ENCODE measurements at regions not wholly inside any gene's neighbourhood (a gene's known extent, or its start where the extent isn't known, plus 50 kb on each side); places are given as distances from the start of the nearest gene placed in this dataset.

- no peak for DNase-seq (ENCODE audit: low read depth in 2 of 2)
These were observed 191.0 kb downstream of the C1D start for GRCh38 chr2:67871686-67872412.

- DNase-seq (ENCODE audit: low read depth in 2 of 2), result no peak
These were observed 190.3 kb downstream of the C1D start for GRCh38 chr2:67872481-67872880.

DNA sequence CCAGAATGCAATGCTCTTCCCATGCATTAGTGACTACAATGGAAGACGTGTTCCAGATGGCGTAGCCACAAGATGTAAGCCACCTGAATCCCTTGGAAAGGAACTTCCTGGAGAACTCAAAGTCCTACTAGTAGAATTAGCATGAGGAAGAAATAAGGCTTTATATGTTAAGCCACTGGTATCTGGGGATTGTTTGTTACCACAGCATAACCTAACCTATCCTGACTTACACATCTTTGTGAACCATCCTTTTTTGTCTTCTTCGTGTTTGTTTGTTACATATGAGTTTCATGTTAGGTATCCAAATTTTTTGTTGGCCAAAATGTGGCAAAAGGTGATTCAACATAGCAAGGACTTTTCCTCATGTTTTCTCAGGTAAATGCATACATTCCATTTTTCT is 188.9 kb downstream of the C1D start:
- DNase-seq (ENCODE audit: low read depth in 2 of 2), result no peak

- DNase-seq (ENCODE audit: low read depth in 2 of 2), result no peak
These were observed 186.6 kb downstream of the C1D start for GRCh38 chr2:67876176-67876575.

GRCh38 chr2:67877301-67877700 is 185.5 kb downstream of the C1D start:
- no peak for DNase-seq (ENCODE audit: low read depth in 2 of 2)

GRCh38 chr2:67878743-67879142 is 184.1 kb downstream of the C1D start:
- no peak for DNase-seq (ENCODE audit: low read depth in 2 of 2)

DNA sequence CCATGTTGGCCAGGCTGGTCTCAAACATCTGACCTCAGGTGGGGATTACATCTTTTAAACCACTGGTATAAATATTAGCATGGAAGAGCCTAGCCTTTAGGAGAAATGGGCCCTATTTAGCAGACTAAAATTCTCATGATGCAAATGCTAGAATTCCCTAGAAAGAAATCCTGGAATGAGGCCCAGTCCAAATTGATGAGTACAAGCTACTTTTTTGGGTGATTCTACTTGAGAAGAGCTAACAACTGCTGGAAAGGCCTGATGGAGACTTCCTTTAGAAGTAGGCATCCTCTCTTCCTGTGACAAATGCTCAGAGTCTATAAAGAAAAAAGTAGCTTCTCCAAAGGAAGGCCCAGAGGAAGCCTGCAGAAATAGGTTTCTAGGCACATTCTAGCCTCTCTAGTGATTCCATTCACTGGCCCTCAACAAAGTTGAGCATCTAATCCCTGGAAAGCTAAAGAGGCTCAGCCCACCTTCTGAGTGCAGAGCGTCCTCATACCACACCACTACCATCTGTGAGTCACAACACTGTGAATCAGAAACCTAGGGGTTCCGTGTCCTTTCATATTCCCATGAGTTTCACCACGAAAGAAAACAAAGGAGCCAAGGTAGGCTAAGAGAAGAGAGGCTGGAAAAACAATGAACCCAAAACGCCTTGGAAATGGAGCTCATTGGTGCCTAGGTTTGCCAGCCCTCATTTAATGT is 183.1 kb downstream of the C1D start:
- DNase-seq (ENCODE audit: low read depth in 2 of 2), result no peak

GRCh38 chr2:67880291-67880761 is 182.5 kb downstream of the C1D start:
- DNase-seq (ENCODE audit: low read depth in 2 of 2), result no peak

DNA sequence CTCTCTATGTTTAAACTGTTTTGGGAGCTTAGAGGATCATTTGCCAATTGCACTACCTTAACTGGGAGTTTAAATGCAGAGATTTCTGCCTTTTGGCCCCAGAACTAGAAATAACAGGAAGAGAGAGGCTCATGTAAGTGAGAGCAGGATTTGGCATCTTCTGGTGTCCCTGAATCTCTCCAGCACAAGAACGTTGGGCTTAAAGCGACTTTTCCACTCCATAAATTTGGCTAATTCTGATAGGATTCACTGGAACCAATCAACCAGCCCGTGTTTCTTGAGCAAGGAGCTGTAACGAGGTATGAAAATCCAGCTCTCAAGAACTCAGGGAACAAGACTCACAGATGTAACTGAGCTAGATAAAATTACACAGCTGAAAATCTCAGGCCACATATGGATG is 181.0 kb downstream of the C1D start:
- no peak for DNase-seq (ENCODE audit: low read depth in 2 of 2)

DNA sequence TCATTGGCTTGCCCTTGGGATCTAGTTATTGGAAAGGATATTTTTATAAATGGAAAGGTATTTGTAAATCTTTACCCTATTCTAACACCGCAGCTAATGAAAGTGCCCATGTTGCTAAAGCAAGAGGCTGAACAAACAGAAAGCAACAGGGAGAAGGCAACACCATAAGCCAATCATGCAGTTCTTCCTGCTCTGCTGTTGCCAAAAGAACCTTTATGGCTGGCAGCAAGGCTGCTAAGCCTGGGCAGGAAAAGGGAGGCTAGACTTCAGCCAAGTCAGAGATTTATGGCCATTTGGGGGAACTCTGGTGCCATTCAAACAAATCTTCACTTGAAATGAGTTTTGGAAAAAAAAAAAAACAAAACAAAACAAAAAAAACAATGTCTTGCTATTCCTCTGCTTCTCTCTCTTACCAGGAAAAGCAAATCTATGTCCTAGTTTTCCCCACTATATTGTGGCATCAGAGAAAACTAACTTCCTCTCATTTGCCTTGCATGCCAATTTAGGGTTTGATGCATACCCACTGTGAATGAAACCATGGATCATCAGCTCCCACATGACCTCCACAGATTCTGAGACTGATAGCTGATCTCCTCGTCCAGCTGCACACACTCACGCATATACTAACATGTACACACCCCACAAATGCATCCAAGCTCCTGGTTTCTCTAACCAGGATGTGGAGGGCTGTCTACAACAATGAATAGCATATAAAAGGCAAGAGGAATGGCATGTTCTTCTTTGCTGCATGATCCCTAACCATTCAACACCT is 179.3 kb downstream of the C1D start:
- no peak for DNase-seq (ENCODE audit: low read depth in 2 of 2)

DNA sequence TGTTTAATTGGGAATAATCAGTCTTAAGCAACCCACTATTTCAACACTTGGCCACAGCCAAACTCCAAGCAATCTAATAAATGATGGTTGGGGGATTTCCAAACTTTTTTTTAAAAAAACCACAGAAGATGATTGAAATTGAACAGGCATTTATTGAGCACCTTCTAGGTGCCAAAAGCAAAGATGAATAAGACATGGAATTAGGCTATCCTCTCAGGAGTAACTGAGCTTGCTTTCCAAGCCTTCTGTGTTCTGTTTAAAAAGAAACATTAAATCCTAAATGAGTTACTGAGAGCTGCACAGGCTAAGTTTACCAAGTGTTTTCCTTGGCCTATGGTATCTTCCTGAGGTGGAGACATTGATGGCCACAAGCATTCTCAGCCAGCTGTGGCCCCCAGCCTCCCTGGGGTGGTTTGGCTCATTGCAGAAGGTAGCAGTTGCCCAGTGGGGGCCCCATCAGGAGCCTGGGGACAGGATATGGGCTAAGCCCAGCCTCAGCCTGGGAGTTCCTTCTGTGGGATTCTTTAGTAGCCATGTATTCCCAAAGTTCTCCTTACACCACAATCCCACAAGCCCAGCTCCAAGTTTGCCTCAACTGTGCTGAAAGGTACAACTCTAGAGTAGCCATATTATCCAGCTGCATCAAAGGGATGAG is 174.3 kb downstream of the C1D start:
- no peak for DNase-seq (ENCODE audit: low read depth in 2 of 2)

GRCh38 chr2:67889056-67889455 is 173.7 kb downstream of the C1D start:
- DNase-seq (ENCODE audit: low read depth in 2 of 2), result no peak

GRCh38 chr2:67891642-67892041 is 171.2 kb downstream of the C1D start:
- no peak for DNase-seq (ENCODE audit: low read depth in 2 of 2)

GRCh38 chr2:67892339-67892846 is 170.4 kb downstream of the C1D start:
- no peak for DNase-seq (ENCODE audit: low read depth in 2 of 2)

DNA sequence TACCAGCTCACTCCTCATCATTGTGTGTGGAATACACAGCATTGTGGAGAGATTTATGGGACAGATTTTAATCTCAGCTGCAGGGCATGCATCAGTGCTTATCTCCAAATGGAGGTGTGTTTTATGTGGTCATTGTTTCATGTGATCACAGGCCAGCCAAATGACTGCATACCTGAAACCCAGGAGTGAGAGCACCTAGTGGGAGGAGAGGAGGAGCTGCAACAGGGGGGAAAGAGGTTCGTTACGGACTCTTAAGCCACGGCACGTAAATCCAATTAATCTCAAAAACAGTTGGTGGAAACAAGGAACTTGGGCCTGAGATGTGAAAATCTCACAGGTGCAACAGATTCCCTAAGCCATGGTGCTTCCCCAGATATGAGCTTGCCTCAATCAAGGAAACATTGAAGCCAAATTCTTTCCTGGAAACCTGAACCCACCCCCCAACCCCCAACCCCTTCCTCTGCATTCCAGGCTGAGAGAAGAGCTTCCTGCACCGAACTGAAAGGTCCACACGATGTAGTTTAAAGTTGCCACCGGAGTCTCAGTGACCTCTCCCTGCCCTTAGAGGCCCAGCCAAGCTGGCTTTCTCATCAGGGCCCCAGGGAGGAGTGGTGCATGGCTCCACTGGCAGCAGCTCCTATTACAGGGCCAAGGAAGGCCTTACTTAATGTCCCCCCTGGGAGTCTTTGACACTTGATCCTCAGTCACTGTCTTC is 167.4 kb downstream of the C1D start:
- no peak for DNase-seq (ENCODE audit: low read depth in 2 of 2)

- no peak for DNase-seq (ENCODE audit: low read depth in 2 of 2)
These were observed 166.7 kb downstream of the C1D start for GRCh38 chr2:67896076-67896475.

DNA sequence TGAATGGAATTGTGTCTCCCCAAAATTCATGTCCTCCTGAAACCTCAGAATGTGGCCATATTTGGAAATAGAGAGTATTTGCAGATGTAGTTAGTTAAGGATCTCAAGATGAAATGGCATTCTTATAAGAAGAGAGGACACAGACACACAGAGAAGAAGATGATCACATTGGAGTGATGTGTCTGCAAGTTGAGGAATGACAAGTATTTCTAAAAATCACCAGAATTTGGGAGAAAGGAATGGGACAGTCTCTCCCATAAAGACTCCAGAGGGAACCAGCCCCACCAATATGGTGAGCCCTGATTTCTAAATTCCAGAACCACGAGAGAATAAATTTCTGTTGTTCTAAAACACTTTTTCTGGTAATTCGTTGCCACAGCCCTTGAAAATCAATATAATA is 166.3 kb downstream of the C1D start:
- no peak for DNase-seq (ENCODE audit: low read depth in 2 of 2)

DNA sequence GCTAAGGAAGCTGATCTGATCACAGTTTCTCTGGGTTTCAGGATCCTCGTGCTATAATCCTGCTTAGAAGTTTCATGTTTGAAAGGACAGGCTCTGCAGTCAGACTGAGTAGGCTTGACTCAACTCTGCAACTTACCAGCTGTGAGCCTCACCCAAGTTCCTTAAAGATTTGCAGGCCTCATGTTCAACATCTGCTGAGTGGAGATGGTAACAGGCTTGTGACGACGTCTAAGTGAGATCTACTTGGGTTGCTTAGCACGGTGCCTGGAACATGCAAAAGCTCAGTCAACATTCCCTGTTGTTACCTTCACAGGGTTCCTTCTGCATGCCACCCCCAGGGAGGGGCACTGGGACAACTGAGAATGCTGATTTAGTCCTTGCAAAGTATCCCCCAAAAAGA is 164.2 kb downstream of the C1D start:
- DNase-seq (ENCODE audit: low read depth in 2 of 2), result no peak

DNA sequence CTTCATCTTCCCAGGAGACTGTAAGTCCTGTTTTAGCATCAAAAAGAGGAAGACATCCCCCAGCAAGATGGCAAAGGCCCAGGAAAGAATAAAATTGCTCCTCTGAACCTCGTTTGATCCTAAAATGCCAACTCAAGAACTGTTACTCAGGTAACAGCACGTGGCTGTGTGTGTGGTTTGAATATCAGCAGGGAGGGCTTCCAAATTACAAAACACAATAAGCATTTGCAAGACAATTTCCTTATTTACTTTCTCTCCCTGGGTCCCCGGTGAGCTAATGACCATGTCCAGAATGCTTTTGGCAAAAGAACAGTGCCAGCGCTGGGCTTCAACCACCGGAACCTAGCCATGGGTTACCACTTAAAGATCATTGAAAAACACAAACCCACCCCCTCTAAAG is 163.6 kb downstream of the C1D start:
- DNase-seq (ENCODE audit: low read depth in 2 of 2), result no peak

GRCh38 chr2:67900826-67901225 is 162.0 kb downstream of the C1D start:
- DNase-seq (ENCODE audit: low read depth in 2 of 2), result no peak

DNA sequence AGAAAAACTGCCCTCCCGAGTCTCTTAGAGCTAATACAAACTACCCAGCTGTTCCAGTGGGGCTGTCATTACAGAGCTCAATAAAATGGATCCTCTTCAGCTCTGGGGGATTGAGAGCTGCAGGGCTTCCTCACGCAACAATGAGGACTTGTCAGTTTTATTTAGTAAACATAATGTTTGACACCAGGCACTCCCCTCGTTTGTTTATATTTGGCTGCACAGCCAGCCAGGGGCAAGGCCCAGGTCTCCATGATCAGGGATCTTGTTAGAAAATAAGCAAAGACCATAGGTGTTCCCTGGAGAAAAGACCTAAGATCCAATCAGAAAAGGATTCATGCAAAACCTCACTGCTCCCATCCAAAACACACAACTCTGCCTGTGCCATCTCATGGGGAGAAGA is 158.2 kb downstream of the C1D start:
- no peak for DNase-seq (ENCODE audit: low read depth in 2 of 2)
